Pancreas (tissue), 10 donors: ENCODE measurements at regions not wholly inside any gene's neighbourhood (a gene's known extent, or its start where the extent isn't known, plus 50 kb on each side); places are given as distances from the start of the nearest gene placed in this dataset.

Source experiments
- ATAC-seq, 4 donors: fragments of 200-7000 bp; cut with Tn5 transposase; one replicate each; pipeline versions ENCODE4 v1.8.0 to v1.9.1; 2020; ENCODE audit warnings: mild to moderate bottlenecking in 4 of 4, moderate library complexity in 4 of 4
- DNase-seq, 6 donors: peaks; one replicate each; pipeline ENCODE4 v3.0.0-alpha.2; 2020
- FAIRE-seq: peaks from 2 replicates; lab custom pipeline; 2012; peaks lifted over from hg19 to GRCh38; lab: Jason Lieb, UNC
- H3K27ac ChIP-seq, 4 donors: fragments of 200-600 bp; sonication (generic); 1 replicate in 3 of 4; 2 replicates in 1 of 4; pipeline versions ENCODE4 v1.5.0 to v1.8.0; 2020
- H3K27me3 ChIP-seq, 4 donors: fragments of 200-600 bp; one replicate each; pipeline ENCODE4 v1.8.0; 2021
- H3K36me3 ChIP-seq, 3 donors: fragments of 200-600 bp; sonication (generic) in 1 of 3; one replicate each; pipeline versions ENCODE4 v1.5.0 to v1.8.0; 2020 to 2021
- H3K4me1 ChIP-seq, 3 donors: fragments of 200-600 bp; one replicate each; pipeline ENCODE4 v1.8.0; 2021
- H3K4me3 ChIP-seq, 4 donors: fragments of 200-600 bp; sonication (generic) in 2 of 4; one replicate each; pipeline versions ENCODE4 v1.5.0 to v1.8.0; 2020 to 2021
- H3K9me3 ChIP-seq, 4 donors: fragments of 200-600 bp; one replicate each; pipeline ENCODE4 v1.8.0; 2021
- CTCF ChIP-seq, 4 donors: fragments of 200-600 bp; sonication (generic) in 3 of 4; IDR thresholded peaks; one replicate each; pipeline versions ENCODE4 v1.5.0 to v1.8.0; 2021; ENCODE audit warnings: antibody characterized with exemption in 4 of 4
- WGBS, 2 donors: extraction: QIAGEN DNeasy Blood & Tissue Kit; methylation state at CpG; one replicate each; pipeline ENCODE4 v1.1.7; 2013; 5-methylcytosine and 5-hydroxymethylcytosine counted together
- intact Hi-C, 3 donors: fragments of 100-400 bp; cut with DNase I; formaldehyde crosslinking; loops; one replicate each; pipeline versions ENCODE4 v1.11.1 to v1.14.2; 2022
- donor health status: healthy with polysubstance abuse.
- donor health status: DM: no; HTN: no; CAD: no; lungs with moderate emphysema.
- donor health status: DM: no; HTN: no; CAD: no.
- donor health status: control.
- donor health status: control.
- donor health status: Bipolar disorder and iron deficiency.
- donor health status: DM: yes; HTN: yes; CAD: no.
- donor health status: DM: no; HTN: no; CAD: no.
- donor health status: DM: no; HTN: no; CAD: no.
- donor health status: DM: yes; HTN: yes; CAD: no.

DNA sequence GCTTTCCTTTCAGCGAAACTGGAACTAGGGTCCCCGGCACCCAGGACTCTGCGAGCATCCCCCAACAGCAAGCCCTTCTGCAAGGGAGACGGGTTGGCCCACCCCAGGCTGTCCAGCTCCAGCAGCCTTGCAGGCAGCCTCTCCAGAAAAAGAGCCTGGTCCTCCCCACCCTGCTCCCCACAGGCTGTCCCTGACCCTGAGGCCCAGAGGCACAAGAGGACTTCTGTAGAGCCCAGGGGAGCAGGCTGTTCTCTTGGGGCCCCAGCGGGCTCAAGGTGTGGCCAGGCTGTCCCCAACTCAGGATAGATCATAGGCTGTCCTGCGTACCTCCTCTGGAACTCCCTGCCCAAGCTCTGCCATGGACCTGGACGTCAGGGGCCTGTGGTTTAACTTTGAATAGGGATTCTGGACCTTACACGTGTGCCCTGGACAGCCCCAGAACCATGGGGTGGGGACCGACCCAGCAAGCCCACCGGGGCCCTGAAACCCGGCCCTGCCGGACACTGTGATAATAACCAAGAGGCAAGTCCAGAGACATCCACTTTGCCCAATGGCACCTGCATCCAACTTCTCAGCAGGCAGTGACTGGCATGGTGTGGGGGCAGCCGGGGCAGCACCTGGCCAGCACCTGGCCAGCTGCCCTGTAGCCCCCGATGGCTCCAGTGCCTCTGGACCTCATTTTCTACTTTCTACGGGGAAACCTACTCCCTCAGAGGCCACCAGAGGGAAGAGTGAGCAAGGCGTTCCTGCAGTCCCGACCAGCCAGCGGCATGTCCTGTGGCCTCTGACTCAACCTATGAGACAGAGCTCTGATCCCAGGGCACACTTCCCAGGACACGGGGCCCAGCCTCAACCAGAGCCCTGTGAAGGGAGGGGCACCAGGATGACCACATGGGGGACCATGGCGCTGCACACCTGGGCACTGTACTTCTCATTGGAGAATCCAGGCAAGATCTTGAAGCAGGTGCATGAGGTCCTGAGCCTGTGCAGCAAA lies 50.9 kb upstream of the TPM4 start:
- peak in 3 of 6 donors; percentile 20 to 50 (median 28) for DNase-seq
- WGBS, 2 donors = 47 to 52% methylated on average over 20 of the region's 20 CpGs
- Histone ChIP-seq H3K36me3 (no peaks in the 10 kb centered on the region), H3K9me3 (no peaks in the 10 kb centered on the region), H3K4me3 (no peak overlapping the region), H3K4me1 (no peaks in the 10 kb centered on the region), H3K27me3 (no peaks in the 10 kb centered on the region), H3K27ac (no peak overlapping the region)
- TF ChIP-seq CTCF (IDR thresholded peaks at IDR 0.05) = peak in 1 of 4 donors; percentile 14
- no peak for FAIRE-seq
- intact Hi-C loops = no loop called here
- peak in 3 of 4 donors; percentile 70 to 77 (median 71) for ATAC-seq

DNA sequence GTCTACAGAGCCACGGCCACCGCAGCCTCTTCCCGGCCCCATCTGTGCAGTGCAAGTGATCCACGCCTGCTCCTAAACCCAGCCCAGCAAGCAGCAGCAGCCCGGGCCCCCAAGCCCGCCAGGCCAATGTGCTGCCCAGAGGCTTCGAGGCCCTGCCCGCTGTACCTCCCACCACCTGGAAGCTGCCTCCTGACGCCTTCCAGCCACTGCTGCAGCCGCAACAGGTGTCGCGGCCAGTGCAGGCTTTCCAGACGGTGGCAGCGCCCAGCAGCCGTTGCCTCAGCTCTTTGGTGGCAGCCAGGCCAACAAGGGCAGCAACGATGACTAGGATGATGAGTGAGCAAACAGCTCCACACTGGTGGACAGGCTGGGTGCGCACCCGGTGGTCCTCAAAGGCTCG lies 50.2 kb upstream of the TPM4 start:
- no peaks in the 10 kb centered on the region for H3K4me1 ChIP-seq
- FAIRE-seq = no peak
- DNase-seq = peak in 1 of 6 donors; percentile 38

More for the DNA sequence above, 50.2 kb upstream of the TPM4 start:
- H3K36me3 ChIP-seq = no peaks in the 10 kb centered on the region
- H3K4me3 ChIP-seq = no peak overlapping the region
- H3K9me3 ChIP-seq = no peaks in the 10 kb centered on the region
- intact Hi-C loops = no loop called here
- 72 to 80% methylated on average over 19 of the region's 19 CpGs for WGBS, 2 donors
- no peak for ATAC-seq
- no peaks in the 10 kb centered on the region for H3K27me3 ChIP-seq
- H3K27ac ChIP-seq = no peak overlapping the region
- no peak for TF ChIP-seq CTCF (IDR thresholded peaks at IDR 0.05)
